GM12878 (cell line): ENCODE measurements at regions not wholly inside any gene's neighbourhood (a gene's known extent, or its start where the extent isn't known, plus 50 kb on each side); places are given as distances from the start of the nearest gene placed in this dataset.

Experiments used
- ATF3 ChIP-seq: IDR thresholded peaks from 2 replicates; pipeline ENCODE4 v1.6.1; 2011; ENCODE audit warnings: low read depth, mild to moderate bottlenecking, low read length, moderate library complexity, borderline replicate concordance; ENCODE audit errors: extremely low read depth
- CEBPB ChIP-seq, 2 experiments: fragments of 150-350 bp in 1 of 2; IDR thresholded peaks; 2 replicates each; pipeline ENCODE4 v1.6.1; 2012 to 2014; ENCODE audit warnings: low read depth in 2 of 2, low read length in 2 of 2, borderline replicate concordance in 1 of 2, inconsistent platforms in 1 of 2
- CHD4 ChIP-seq: fragments of 200-600 bp; sonication (generic); IDR thresholded peaks from 2 replicates; pipeline ENCODE4 v1.6.1; 2016; ENCODE audit warnings: mild to moderate bottlenecking
- MAX ChIP-seq: IDR thresholded peaks from 2 replicates; pipeline ENCODE4 v1.6.1; 2012; ENCODE audit warnings: low read depth, low read length, improper control_type of control experiment
- POLR2A ChIP-seq: IDR thresholded peaks from 2 replicates; pipeline ENCODE4 v1.6.1; 2011; ENCODE audit warnings: low read depth, mild to moderate bottlenecking, low read length
- SRF ChIP-seq, 2 experiments: IDR thresholded peaks; 2 replicates each; pipeline ENCODE4 v1.6.1; 2011; ENCODE audit warnings: low read depth in 2 of 2, low read length in 2 of 2, mild to moderate bottlenecking in 1 of 2, moderate library complexity in 1 of 2
- TF ChIP-seq, protein P1 (sequence below), 3 experiments: IDR thresholded peaks in 2 of 3; conservative IDR thresholded peaks in 1 of 3; 2 replicates each; pipeline ENCODE4 v1.5.1; 2011; ENCODE audit warnings: low read depth in 3 of 3, low read length in 3 of 3, mild to moderate bottlenecking in 3 of 3, control low read depth in 2 of 3, moderate library complexity in 2 of 3, inconsistent platforms in 1 of 3, mixed read lengths in 1 of 3; ENCODE audit not compliant: control insufficient read depth in 2 of 3, insufficient read depth in 1 of 3; ENCODE audit errors: extremely low read depth in 1 of 3
- TF ChIP-seq, protein P2 (sequence below): IDR thresholded peaks from 2 replicates; pipeline ENCODE4 v1.6.1; 2011; ENCODE audit warnings: borderline replicate concordance, low read depth, mild to moderate bottlenecking, moderate library complexity, low read length; ENCODE audit not compliant: insufficient read depth, poor library complexity, severe bottlenecking

- TF ChIP-seq, protein P1, sequence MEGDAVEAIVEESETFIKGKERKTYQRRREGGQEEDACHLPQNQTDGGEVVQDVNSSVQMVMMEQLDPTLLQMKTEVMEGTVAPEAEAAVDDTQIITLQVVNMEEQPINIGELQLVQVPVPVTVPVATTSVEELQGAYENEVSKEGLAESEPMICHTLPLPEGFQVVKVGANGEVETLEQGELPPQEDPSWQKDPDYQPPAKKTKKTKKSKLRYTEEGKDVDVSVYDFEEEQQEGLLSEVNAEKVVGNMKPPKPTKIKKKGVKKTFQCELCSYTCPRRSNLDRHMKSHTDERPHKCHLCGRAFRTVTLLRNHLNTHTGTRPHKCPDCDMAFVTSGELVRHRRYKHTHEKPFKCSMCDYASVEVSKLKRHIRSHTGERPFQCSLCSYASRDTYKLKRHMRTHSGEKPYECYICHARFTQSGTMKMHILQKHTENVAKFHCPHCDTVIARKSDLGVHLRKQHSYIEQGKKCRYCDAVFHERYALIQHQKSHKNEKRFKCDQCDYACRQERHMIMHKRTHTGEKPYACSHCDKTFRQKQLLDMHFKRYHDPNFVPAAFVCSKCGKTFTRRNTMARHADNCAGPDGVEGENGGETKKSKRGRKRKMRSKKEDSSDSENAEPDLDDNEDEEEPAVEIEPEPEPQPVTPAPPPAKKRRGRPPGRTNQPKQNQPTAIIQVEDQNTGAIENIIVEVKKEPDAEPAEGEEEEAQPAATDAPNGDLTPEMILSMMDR (IDR thresholded peaks at IDR 0.05 in 2 of 3, conservative IDR thresholded peaks at IDR 0.05 in 1 of 3; ENCODE audit: control insufficient read depth in 2 of 3, extremely low read depth in 1 of 3, insufficient read depth in 1 of 3, low read depth in 3 of 3, low read length in 3 of 3): no peak
- TF ChIP-seq ATF3 (no peak), CEBPB (IDR thresholded peaks at IDR 0.05; ENCODE audit: borderline replicate concordance in 1 of 2, low read depth in 2 of 2, low read length in 2 of 2) (no peak), CHD4 (no peak), SRF (IDR thresholded peaks at IDR 0.05; ENCODE audit: low read depth in 2 of 2, low read length in 2 of 2) (no peak), MAX (no peak), POLR2A (no peak)
- TF ChIP-seq, protein P2, sequence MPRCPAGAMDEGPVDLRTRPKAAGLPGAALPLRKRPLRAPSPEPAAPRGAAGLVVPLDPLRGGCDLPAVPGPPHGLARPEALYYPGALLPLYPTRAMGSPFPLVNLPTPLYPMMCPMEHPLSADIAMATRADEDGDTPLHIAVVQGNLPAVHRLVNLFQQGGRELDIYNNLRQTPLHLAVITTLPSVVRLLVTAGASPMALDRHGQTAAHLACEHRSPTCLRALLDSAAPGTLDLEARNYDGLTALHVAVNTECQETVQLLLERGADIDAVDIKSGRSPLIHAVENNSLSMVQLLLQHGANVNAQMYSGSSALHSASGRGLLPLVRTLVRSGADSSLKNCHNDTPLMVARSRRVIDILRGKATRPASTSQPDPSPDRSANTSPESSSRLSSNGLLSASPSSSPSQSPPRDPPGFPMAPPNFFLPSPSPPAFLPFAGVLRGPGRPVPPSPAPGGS: no peak
Measured at GRCh38 chr6:23910420-23910819, 215.6 kb upstream of the NRSN1 start.
